PC-9 (cell line): ENCODE measurements at regions not wholly inside any gene's neighbourhood (a gene's known extent, or its start where the extent isn't known, plus 50 kb on each side); places are given as distances from the start of the nearest gene placed in this dataset.

Experiments
- BruUV-seq: library from RNA; stranded (reverse); fragments of 400-500 nt; replicated peaks from 2 replicates; lab custom pipeline; 2021; lab: Mats Ljungman, UMichigan
- CTCF ChIA-PET: fragments of 300-600 bp; sonication (Branson Sonifier 250); formaldehyde crosslinking; loops from one replicate; lab custom pipeline; 2022; ENCODE audit warnings: antibody characterized with exemption; lab: Charles Lee
- POLR2A ChIA-PET: fragments of 300-600 bp; sonication (Branson Sonifier 250); formaldehyde crosslinking; loops from one replicate; lab custom pipeline; 2022; ENCODE audit warnings: antibody characterized with exemption; ENCODE audit not compliant: unreplicated experiment; lab: Charles Lee
- DNase-seq, 2 experiments: peaks; one replicate each; pipeline versions ENCODE4 v3.0.0 to v3.0.0-alpha.2; 2015 to 2022; ENCODE audit warnings: mixed read lengths in 1 of 2
- H2AFZ ChIP-seq: fragments of 200-600 bp; sonication (generic); 2 replicates; pipeline ENCODE4 v1.8.1; 2017; ENCODE audit warnings: antibody characterized with exemption
- H3F3A ChIP-seq: fragments of 200-600 bp; sonication (generic); 2 replicates; pipeline ENCODE4 v1.8.1; 2017; ENCODE audit warnings: antibody characterized with exemption, mild to moderate bottlenecking, low read depth; ENCODE audit not compliant: insufficient read depth
- H3K27ac ChIP-seq: fragments of 200-600 bp; sonication (generic); 2 replicates; pipeline ENCODE4 v1.6.1; 2016; ENCODE audit warnings: mixed run types
- H3K27me3 ChIP-seq: fragments of 200-600 bp; sonication (generic); 2 replicates; pipeline ENCODE4 v1.6.1; 2016; ENCODE audit warnings: low read depth, mixed run types; ENCODE audit not compliant: insufficient read depth
- H3K36me3 ChIP-seq: fragments of 200-600 bp; sonication (generic); 2 replicates; pipeline ENCODE4 v1.6.1; 2016; ENCODE audit warnings: low read depth, mixed run types
- H3K4me1 ChIP-seq: fragments of 200-600 bp; sonication (generic); replicated peaks from 2 replicates; pipeline ENCODE4 v1.6.1; 2016; ENCODE audit warnings: mixed run types; ENCODE audit not compliant: insufficient read depth
- H3K4me2 ChIP-seq: fragments of 200-600 bp; sonication (generic); 2 replicates; pipeline ENCODE4 v1.6.1; 2017; ENCODE audit warnings: mixed run types
- H3K4me3 ChIP-seq: fragments of 200-600 bp; sonication (generic); 2 replicates; pipeline ENCODE4 v1.6.1; 2016; ENCODE audit warnings: mixed run types
- H3K79me2 ChIP-seq: fragments of 200-600 bp; sonication (generic); 2 replicates; pipeline ENCODE4 v1.6.1; 2017; ENCODE audit warnings: low read depth, mixed run types
- H3K9me2 ChIP-seq: fragments of 200-600 bp; sonication (generic); 2 replicates; pipeline ENCODE4 v1.8.1; 2017; ENCODE audit warnings: mild to moderate bottlenecking; ENCODE audit not compliant: insufficient read depth
- H3K9me3 ChIP-seq: fragments of 200-600 bp; sonication (generic); 2 replicates; pipeline ENCODE4 v1.8.1; 2016; ENCODE audit warnings: low read depth; ENCODE audit not compliant: insufficient read depth
- H4K20me1 ChIP-seq: fragments of 200-600 bp; sonication (generic); 2 replicates; pipeline ENCODE4 v1.8.1; 2017; ENCODE audit not compliant: insufficient read depth
- EZH2 ChIP-seq: fragments of 200-600 bp; sonication (generic); IDR thresholded peaks from 2 replicates; pipeline ENCODE4 v1.8.0; 2017; ENCODE audit warnings: antibody characterized with exemption, low read depth
- intact Hi-C: fragments of 100-400 bp; cut with micrococcal nuclease; formaldehyde crosslinking; loops from one replicate; pipeline ENCODE4 v1.10.0; 2022; ENCODE audit not compliant: unreplicated experiment
- TF ChIP-seq, protein P1 (sequence below): fragments of 200-600 bp; sonication (generic); conservative IDR thresholded peaks from 2 replicates; pipeline ENCODE4 v1.6.1; 2017; ENCODE audit warnings: mixed run types, antibody characterized with exemption, mild to moderate bottlenecking, moderate library complexity

DNA sequence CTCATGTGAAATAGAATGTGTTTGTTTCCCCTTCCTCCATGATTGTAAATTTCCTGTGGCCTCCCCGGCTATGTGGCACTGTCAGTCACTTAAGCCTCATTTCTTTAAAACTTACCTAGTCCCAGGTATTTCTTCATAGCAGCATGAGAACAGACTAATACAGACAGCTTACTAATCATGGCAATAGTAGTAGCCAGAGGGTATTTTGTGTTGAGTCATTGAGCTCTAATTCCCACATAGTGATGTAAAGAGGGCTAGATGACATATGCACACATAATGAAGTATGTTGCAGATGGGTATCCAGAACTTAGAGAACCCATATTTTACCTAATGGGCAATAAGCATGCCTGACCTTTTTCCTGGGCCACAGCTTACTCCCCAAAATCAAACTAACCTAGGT, 1197.2 kb downstream of the PCDH7 start:
- Histone ChIP-seq H3K27me3 (no peaks in the 10 kb centered on the region), H3K36me3 (no peaks in the 10 kb centered on the region), H3K4me1 (no peaks in the 10 kb centered on the region), H3K9me2 (no peaks in the 10 kb centered on the region), H3K27ac (no peak overlapping the region), H3K79me2 (no peaks in the 10 kb centered on the region), H3F3A (no peaks in the 10 kb centered on the region), H3K9me3 (no peaks in the 10 kb centered on the region), H4K20me1 (no peaks in the 10 kb centered on the region), H3K4me2 (no peak overlapping the region), H2AFZ (no peak overlapping the region), H3K4me3 (no peak overlapping the region)
- POLR2A ChIA-PET = no interaction called here
- no peak for DNase-seq
- CTCF ChIA-PET = no interaction called here
- no TSS peak for BruUV-seq
- intact Hi-C loops = no loop called here
- TF ChIP-seq, protein P1, sequence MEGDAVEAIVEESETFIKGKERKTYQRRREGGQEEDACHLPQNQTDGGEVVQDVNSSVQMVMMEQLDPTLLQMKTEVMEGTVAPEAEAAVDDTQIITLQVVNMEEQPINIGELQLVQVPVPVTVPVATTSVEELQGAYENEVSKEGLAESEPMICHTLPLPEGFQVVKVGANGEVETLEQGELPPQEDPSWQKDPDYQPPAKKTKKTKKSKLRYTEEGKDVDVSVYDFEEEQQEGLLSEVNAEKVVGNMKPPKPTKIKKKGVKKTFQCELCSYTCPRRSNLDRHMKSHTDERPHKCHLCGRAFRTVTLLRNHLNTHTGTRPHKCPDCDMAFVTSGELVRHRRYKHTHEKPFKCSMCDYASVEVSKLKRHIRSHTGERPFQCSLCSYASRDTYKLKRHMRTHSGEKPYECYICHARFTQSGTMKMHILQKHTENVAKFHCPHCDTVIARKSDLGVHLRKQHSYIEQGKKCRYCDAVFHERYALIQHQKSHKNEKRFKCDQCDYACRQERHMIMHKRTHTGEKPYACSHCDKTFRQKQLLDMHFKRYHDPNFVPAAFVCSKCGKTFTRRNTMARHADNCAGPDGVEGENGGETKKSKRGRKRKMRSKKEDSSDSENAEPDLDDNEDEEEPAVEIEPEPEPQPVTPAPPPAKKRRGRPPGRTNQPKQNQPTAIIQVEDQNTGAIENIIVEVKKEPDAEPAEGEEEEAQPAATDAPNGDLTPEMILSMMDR = no peak
- no peak for TF ChIP-seq EZH2

- H2AFZ ChIP-seq = no peak overlapping the region
- no TSS peak for BruUV-seq
- no peaks in the 10 kb centered on the region for H3K36me3 ChIP-seq
- ChIA-PET CTCF (no interaction called here), POLR2A (no interaction called here)
- no peaks in the 10 kb centered on the region for H4K20me1 ChIP-seq
- H3K27me3 ChIP-seq = no peaks in the 10 kb centered on the region
- no peak for TF ChIP-seq EZH2
- TF ChIP-seq, protein P1 = no peak
- DNase-seq = no peak
- no peaks in the 10 kb centered on the region for H3K9me3 ChIP-seq
- H3K4me1 ChIP-seq = no peaks in the 10 kb centered on the region
- H3K4me2 ChIP-seq = no peak overlapping the region
- no peak overlapping the region for H3K4me3 ChIP-seq
- H3K79me2 ChIP-seq = no peaks in the 10 kb centered on the region
- no peaks in the 10 kb centered on the region for H3F3A ChIP-seq
- no peak overlapping the region for H3K27ac ChIP-seq
- intact Hi-C loops = no loop called here
- no peaks in the 10 kb centered on the region for H3K9me2 ChIP-seq
Observed at GRCh38 chr4:31918891-31919290, 1198.7 kb downstream of the PCDH7 start.

- H3K36me3 ChIP-seq = no peaks in the 10 kb centered on the region
- no TSS peak for BruUV-seq
- H3K4me1 ChIP-seq = no peaks in the 10 kb centered on the region
- no peaks in the 10 kb centered on the region for H3K27me3 ChIP-seq
- H3F3A ChIP-seq = no peaks in the 10 kb centered on the region
- no peak overlapping the region for H3K27ac ChIP-seq
- CTCF ChIA-PET = no interaction called here
- H4K20me1 ChIP-seq = no peaks in the 10 kb centered on the region
- H3K4me2 ChIP-seq = no peak overlapping the region
- H3K9me3 ChIP-seq = no peaks in the 10 kb centered on the region
- no peaks in the 10 kb centered on the region for H3K9me2 ChIP-seq
- intact Hi-C loops = no loop called here
- H3K79me2 ChIP-seq = no peaks in the 10 kb centered on the region
- H2AFZ ChIP-seq = no peak overlapping the region
- POLR2A ChIA-PET = no interaction called here
- no peak for DNase-seq
- no peak overlapping the region for H3K4me3 ChIP-seq
- no peak for TF ChIP-seq EZH2
Observed at GRCh38 chr4:31923634-31924033, 1203.5 kb downstream of the PCDH7 start.

DNA sequence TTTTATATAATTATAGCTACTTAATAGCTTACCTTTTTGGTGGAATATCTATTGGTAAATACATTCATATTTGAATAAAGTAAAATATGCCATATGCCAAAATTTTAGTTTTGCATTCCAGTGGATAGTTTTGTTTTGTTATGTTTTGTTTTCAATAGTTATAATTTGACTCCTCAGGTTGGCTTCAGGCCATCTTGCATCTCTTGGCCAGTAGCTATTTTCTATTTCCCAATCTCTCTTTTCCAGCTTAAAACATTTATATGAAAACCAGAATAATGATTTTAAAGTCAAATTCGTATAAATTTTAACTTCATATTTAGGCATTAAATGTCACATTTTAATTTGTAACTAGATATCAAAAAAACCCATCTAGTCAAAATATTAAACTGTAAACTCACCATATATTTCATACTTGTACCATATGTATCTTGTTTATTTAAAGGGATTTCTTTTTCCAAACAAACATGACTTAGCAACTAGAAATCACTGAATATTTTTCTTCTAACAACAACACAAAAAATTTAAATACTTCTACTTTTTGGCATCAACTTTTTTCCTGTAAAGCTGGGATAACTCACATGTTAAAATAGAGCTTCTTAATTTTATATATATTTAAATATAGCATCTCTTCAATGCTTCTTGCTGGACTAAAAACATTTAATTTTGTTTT, 1209.6 kb downstream of the PCDH7 start:
- DNase-seq = no peak
- BruUV-seq = no TSS peak
- Histone ChIP-seq H3K9me2 (no peaks in the 10 kb centered on the region), H3K4me2 (no peak overlapping the region), H4K20me1 (no peaks in the 10 kb centered on the region), H3K27ac (no peak overlapping the region), H3K79me2 (no peaks in the 10 kb centered on the region), H2AFZ (no peak overlapping the region), H3K4me1 (no peaks in the 10 kb centered on the region), H3K27me3 (no peaks in the 10 kb centered on the region), H3K9me3 (no peaks in the 10 kb centered on the region; the same call in 1 of the 2 replicates), H3F3A (no peaks in the 10 kb centered on the region), H3K36me3 (no peaks in the 10 kb centered on the region), H3K4me3 (no peak overlapping the region)
- ChIA-PET POLR2A (no interaction called here), CTCF (no interaction called here)
- TF ChIP-seq EZH2 = no peak
- TF ChIP-seq, protein P1 = no peak
- intact Hi-C loops = no loop called here
